ENCODE measurements at regions not wholly inside any gene's neighbourhood (a gene's known extent, or its start where the extent isn't known, plus 50 kb on each side); places are given as distances from the start of the nearest gene placed in this dataset.

DNA sequence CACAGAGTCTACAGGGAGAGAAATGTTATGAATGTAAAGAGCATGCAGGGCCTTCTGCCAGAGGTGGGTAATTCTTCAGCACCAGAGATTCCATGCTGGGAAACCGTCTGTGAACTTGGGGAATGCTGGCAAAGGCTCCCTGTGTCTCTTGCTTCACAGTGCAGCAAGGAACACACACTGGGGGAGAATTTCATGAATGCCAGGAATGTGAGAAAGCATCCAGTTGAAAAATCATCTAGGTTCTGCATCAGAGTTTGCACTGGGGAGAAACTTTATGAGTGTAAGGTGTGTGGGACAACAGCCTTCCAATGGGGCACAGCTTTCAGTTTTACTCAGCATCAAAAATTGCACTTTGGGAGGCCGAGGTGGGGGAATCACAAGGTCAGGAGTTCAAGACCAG, 224.3 kb upstream of the IGFBP3 start:
- no peak for DNase-seq

GRCh38 chr7:46143949-46144917, 223.2 kb upstream of the IGFBP3 start:
- DNase-seq, result no peak

DNA sequence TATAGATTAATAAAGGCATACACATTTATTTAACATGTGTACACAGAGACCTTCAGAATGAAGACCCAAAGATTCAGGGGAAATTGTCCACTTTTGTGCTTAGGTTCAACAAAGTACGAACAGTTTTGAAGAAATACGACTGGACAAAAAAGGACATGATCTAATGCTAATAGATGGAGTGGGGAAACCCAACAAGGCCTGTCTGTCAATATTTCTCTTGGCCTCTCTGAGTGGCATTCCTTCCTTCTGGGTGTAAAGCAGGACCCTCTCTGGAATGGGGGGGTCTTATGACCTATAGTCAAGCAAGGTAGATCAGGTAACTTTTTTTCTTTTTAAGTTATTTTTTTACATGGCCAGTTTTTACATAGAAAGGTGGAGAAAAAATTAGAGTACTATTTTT, 222.3 kb upstream of the IGFBP3 start:
- DNase-seq, result no peak

DNA sequence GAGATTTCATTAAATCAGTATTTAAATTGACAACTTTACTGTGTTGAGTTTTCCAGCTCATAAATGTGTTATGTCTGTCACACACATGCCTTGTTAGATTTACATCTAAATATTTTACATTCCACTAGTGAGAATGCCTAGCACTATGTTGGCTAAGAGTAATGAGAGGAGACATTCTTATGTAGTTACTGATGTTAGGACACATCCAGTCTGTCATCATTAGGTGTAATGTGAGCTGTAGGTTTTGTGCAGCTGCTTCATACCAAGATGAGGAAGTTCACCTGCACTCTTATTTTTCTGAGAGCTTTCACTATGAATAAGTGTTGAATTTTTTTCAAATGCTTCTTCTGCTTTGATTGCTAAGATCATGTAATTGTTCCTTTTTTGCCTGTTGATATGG, 218.0 kb upstream of the IGFBP3 start:
- no peak for DNase-seq

- DNase-seq, result no peak
Measured at GRCh38 chr7:46137725-46138124, 216.7 kb upstream of the IGFBP3 start.

DNA sequence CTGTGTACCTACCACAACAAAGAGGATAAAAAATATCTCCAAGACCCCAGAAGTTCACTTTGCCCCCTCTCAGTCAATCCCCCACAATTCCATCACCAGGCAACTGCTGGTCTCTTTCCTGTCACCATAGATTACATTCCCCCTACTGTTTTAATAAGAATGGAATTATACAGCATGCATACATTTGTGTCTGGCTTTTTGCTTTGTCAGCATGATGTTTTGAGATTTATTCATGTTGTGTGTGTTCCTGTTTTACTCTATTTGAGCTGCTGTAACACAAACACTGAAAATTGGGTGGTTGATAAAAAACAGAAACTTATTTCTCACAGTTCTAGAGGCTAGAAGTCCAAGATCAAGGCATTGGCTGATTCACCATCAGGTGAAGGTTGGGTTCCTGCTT, 214.5 kb upstream of the IGFBP3 start:
- no peak for DNase-seq

GRCh38 chr7:46134795-46135194, 213.7 kb upstream of the IGFBP3 start:
- no peak for DNase-seq

DNA sequence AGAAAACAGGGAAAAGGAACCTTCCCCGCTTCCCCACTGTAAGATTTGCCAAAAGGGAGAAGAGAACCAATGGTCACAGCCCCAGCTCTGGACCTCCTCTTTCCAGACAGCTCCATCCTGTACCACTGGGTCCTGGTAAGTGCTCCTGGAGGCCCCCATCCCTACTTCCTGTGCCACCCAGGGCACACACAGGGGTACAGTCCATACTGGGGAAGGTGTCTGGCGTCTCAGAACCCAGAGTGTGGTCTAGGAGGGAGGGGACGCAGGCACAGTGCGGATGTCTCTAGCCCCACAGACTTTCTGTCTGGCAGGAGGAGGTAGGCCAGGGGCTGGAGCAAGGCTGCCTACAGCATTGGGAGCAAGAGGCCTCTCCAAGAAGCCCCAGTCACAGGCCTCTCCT, 213.3 kb upstream of the IGFBP3 start:
- DNase-seq, result no peak

- DNase-seq, result no peak
Measured at GRCh38 chr7:46133751-46134150, 212.7 kb upstream of the IGFBP3 start.

- no peak for DNase-seq
Measured at GRCh38 chr7:46133072-46133471, 212.0 kb upstream of the IGFBP3 start.

- DNase-seq, result no peak
Measured at GRCh38 chr7:46131916-46132795, 211.1 kb upstream of the IGFBP3 start.

DNA sequence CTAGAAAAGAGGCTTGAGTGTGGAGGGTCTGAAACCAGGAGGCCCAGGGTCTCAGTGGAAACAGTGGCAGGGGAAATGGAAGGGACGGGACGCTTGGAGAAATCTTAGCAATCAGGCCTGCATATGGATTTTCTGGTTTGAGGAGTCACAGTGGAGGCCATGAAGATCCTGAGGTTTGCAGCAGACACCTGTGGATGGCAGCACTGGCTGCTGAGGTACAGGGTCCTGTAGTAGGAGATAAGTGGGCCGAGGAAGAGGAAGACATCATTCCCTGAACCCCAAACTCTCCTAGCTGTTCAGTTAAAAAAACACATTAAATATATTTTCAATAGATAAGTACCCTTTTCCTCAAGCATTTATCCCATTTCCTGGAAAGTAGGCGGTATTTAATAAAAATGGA, 208.8 kb upstream of the IGFBP3 start:
- DNase-seq, result no peak

DNA sequence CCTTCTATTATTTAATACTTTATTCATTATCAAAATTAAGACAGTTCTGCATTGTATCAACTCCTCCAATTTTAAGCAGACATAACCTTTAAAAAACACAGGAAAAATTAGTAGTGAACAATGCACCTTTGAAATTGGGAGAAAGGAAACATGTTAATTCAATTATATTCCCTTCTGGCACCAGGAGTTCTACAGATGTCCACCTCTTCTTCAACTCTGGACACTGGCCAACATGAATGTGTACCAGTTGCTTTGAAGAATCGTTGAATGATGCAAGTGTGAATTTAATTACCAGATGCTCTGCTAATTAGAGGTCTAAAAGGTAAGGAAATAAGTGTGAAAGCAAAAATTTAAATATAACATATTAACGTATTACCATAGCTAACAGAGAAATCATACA, 206.7 kb upstream of the IGFBP3 start:
- no peak for DNase-seq

DNA sequence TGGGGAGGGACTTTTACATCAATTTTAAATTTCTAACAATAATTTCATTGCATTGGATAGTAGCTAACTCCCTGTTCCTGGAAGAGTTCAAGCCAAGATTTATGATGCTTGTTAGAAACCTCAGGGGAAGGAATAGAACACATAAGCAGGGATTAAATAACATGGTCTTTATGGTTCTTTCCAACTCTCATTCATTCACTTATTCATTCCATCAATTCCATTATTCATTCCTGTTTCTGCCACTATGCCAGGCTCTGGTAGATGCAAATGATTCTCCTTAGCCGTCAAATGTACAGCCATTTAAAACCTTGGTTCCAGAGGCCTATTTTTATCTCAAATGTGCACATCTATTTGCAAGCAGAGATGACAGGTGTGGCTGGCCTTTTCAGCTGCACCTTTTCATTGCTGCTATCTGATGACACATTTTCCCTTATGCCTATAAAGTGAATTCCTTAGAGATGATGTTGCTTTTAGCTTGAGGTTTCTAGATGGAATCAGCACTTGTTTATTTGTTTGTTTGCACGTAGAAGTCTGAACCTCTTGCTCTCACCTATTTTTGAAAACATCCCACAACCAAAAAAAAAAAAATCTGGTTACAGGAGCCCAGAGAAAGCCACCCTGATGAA, 205.7 kb upstream of the IGFBP3 start:
- DNase-seq, result no peak

- no peak for DNase-seq
Measured at GRCh38 chr7:46123756-46124343, 202.8 kb upstream of the IGFBP3 start.

GRCh38 chr7:46115410-46115809, 194.3 kb upstream of the IGFBP3 start:
- DNase-seq, result no peak

DNA sequence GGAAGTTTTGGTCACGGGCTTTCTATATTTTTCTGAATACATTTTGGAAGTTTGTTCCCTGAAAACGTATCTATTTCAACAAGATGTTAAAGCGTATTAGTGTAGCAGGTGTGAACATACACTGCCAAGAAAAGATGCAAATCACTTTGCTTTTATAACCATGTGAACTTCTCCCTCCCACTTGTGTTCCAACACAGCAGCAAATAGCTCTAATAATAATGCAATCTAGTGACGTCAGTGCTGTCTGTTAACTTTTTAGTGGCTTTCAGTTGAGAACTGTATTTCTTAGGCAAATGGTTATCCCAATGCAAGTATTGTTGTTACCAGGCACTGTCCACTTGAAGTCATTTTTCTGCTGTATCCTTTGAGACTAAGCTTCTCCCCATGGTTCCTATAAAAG, 188.4 kb upstream of the IGFBP3 start:
- DNase-seq, result no peak

GRCh38 chr7:46108272-46108671, 187.2 kb upstream of the IGFBP3 start:
- no peak for DNase-seq

DNA sequence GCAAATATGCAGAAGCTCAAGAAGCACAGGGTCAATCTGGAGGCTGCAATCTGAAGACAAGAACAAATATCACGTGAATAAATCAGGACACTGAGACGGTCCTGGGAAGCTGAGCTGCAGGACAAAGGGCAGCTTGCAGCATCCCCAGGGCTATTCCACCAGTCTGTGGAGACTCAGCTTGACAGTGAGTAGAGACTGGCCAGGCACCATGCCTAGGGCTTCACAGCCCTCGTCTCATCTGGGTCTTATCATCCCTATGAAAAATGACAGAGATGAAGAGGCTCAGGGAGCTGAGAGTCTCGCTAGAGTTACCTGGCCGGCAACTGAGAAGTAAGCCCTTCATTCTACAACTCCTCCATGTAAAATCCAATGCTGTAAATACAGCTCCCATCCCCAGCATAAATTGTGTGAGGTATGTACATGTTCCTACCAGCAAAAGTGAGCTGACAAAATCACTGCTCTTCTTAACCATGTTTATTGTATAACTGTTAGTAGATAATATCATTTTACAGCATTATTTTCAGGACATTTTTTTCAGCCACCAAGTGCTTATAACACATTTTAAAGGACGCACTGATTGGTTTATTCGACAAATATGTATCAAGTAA, 186.6 kb upstream of the IGFBP3 start:
- DNase-seq, result no peak

- DNase-seq, result no peak
Measured at GRCh38 chr7:46100521-46100920, 179.4 kb upstream of the IGFBP3 start.

DNA sequence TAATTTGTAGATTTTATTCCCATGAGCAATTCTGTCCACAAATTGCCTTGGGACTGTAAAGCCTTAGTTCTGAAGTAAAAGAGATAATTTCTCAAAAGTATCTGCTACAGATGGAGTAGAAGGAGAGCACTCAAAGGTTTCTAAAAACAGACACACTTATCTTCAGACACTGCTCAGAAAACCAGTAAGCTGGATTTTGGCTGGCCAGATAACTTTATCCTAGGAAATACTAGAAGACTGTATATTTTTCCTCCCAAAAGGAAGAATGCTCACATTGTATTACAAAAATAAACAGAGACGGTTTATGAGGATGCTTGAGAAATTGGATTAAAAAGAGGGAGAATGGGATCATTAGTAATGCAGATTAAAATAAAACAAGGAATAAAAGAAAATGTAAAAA, 178.0 kb upstream of the IGFBP3 start:
- no peak for DNase-seq

GRCh38 chr7:46091071-46091470, 170.0 kb upstream of the IGFBP3 start:
- DNase-seq, result no peak

DNA sequence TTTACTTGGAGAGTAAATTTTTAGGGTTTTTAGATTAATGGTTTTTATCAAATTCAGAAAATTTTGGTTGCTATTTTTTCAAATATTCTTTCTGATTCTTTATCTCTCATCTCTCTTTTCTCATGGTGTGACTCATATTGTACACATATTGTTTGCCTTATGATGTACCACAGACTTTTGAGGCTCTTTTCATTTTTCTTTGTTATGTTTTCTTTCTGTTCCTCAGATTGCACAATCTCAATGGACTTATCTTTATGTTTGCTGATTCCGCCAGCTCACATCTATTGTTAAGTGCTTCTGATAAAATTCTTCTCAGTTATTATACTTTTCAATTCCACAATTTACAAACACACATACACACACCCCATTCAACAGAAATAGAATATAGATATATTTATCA, 168.2 kb upstream of the IGFBP3 start:
- DNase-seq, result no peak
